ENCODE measurements at regions not wholly inside any gene's neighbourhood (a gene's known extent, or its start where the extent isn't known, plus 50 kb on each side); places are given as distances from the start of the nearest gene placed in this dataset.
"Not testable (repeated sequence)": the region's sequence is repeated elsewhere in the genome, so short reads cannot be mapped to it uniquely, and the experiment has no call there.

GRCh38 chr7:17046259-17046658, 164.5 kb upstream of the AGR3 start:
- no peaks in the 10 kb centered on the region for H3K9me3 Mint-ChIP-seq
- no peak for DNase-seq (ENCODE audit: low spot score)
- intact Hi-C loops (cut with micrococcal nuclease) = no loop called here
- H3K27ac Mint-ChIP-seq = no peak overlapping the region
- peaks cover 18% of the 10 kb centered on the region for H3K4me1 Mint-ChIP-seq (ENCODE audit: low read depth)
- H3K4me3 Mint-ChIP-seq = no peak overlapping the region
- H3K27me3 Mint-ChIP-seq (ENCODE audit: insufficient read depth) = no peaks in the 10 kb centered on the region
- H3K36me3 Mint-ChIP-seq (ENCODE audit: low read depth) = no peaks in the 10 kb centered on the region

- no peaks in the 10 kb centered on the region for H3K9me3 Mint-ChIP-seq
- peaks cover 14% of the 10 kb centered on the region for H3K4me1 Mint-ChIP-seq (ENCODE audit: low read depth)
- H3K27ac Mint-ChIP-seq = no peak overlapping the region
- no peak for DNase-seq (ENCODE audit: low spot score)
- H3K36me3 Mint-ChIP-seq (ENCODE audit: low read depth) = no peaks in the 10 kb centered on the region
- intact Hi-C loops (cut with micrococcal nuclease) = no loop called here
- no peak overlapping the region for H3K4me3 Mint-ChIP-seq
- H3K27me3 Mint-ChIP-seq (ENCODE audit: insufficient read depth) = no peaks in the 10 kb centered on the region
These were observed 164.9 kb upstream of the AGR3 start for GRCh38 chr7:17046666-17047065.

- intact Hi-C loops (cut with micrococcal nuclease); H3K9me3 Mint-ChIP-seq; H3K36me3 Mint-ChIP-seq (ENCODE audit: low read depth); H3K27ac Mint-ChIP-seq; DNase-seq (ENCODE audit: low spot score); H3K27me3 Mint-ChIP-seq (ENCODE audit: insufficient read depth); H3K4me3 Mint-ChIP-seq: not testable (repeated sequence)
- H3K4me1 Mint-ChIP-seq (ENCODE audit: low read depth) = peaks cover 16% of the 10 kb centered on the region
These were observed 171.4 kb upstream of the AGR3 start for GRCh38 chr7:17053164-17053563.

DNA sequence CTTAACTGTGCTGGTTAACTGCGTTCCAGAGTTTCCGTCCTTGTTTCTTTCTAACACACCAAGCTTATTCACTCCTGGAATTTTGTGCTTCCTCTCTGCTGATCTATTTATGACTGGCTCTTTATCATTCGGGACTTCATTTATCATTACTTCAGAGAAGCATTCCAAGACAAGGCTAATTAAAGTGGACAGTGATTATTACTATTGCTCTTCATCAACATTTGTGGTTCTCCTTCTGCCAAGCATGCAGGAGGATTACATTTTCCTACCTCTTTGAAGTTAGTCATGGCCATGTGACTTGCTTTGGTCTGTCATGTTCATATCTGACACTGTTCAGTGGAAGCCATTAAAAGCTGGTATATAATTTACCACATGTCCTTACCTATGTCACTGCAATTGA, 172.4 kb upstream of the AGR3 start:
- intact Hi-C loops (cut with micrococcal nuclease) = no loop called here
- Mint-ChIP-seq H3K27me3 (ENCODE audit: insufficient read depth) (no peaks in the 10 kb centered on the region), H3K4me3 (no peak overlapping the region), H3K4me1 (ENCODE audit: low read depth) (peaks cover 27% of the 10 kb centered on the region), H3K9me3 (peaks cover 6% of the 10 kb centered on the region), H3K36me3 (ENCODE audit: low read depth) (peaks cover 1% of the 10 kb centered on the region), H3K27ac (no peak overlapping the region)
- no peak for DNase-seq (ENCODE audit: low spot score)

DNA sequence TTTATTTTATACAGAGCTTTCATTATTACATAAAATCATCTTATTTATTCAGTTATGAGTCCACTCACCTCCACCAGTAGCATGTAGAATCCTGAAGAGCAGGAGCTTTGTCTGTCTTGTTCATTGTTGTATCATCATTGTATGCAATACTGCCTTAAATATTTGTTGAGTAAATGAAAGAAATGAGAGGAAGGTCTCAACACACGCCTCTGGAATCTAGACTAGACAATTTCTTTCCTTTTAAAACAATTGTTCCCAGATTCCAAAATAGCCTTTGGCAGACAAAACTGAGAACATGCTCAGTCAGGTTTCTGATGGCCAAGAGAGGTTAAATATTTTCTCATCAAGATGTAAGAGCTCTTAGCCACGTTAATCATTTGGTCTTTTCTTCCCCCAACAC, 173.1 kb upstream of the AGR3 start:
- intact Hi-C loops (cut with micrococcal nuclease) = loop anchor here (5.0 kb wide), 2 partner anchors 102 to 247 kb away; no protein-coding TSS in a partner anchor
- Mint-ChIP-seq H3K36me3 (ENCODE audit: low read depth) (peaks cover 1% of the 10 kb centered on the region), H3K9me3 (peaks cover 6% of the 10 kb centered on the region), H3K4me1 (ENCODE audit: low read depth) (peaks cover 28% of the 10 kb centered on the region), H3K4me3 (no peak overlapping the region), H3K27ac (no peak overlapping the region), H3K27me3 (ENCODE audit: insufficient read depth) (no peaks in the 10 kb centered on the region)
- no peak for DNase-seq (ENCODE audit: low spot score)

- Mint-ChIP-seq H3K4me1 (ENCODE audit: low read depth) (peaks cover 28% of the 10 kb centered on the region), H3K27me3 (ENCODE audit: insufficient read depth) (no peaks in the 10 kb centered on the region), H3K9me3 (peaks cover 6% of the 10 kb centered on the region), H3K27ac (no peak overlapping the region), H3K4me3 (no peak overlapping the region), H3K36me3 (ENCODE audit: low read depth) (peaks cover 1% of the 10 kb centered on the region)
- no peak for DNase-seq (ENCODE audit: low spot score)
- intact Hi-C loops (cut with micrococcal nuclease) = loop anchor here (5.0 kb wide), 2 partner anchors 102 to 247 kb away; no protein-coding TSS in a partner anchor
These were observed 173.8 kb upstream of the AGR3 start for GRCh38 chr7:17055596-17055995.

- Mint-ChIP-seq H3K4me3 (no peak overlapping the region), H3K4me1 (ENCODE audit: low read depth) (peaks cover 28% of the 10 kb centered on the region), H3K9me3 (peaks cover 6% of the 10 kb centered on the region), H3K27me3 (ENCODE audit: insufficient read depth) (no peaks in the 10 kb centered on the region), H3K27ac (no peak overlapping the region), H3K36me3 (ENCODE audit: low read depth) (peaks cover 1% of the 10 kb centered on the region)
- no peak for DNase-seq (ENCODE audit: low spot score)
- intact Hi-C loops (cut with micrococcal nuclease) = loop anchor here (5.0 kb wide), 2 partner anchors 101 to 246 kb away; no protein-coding TSS in a partner anchor
These were observed 174.8 kb upstream of the AGR3 start for GRCh38 chr7:17056491-17057142.

DNA sequence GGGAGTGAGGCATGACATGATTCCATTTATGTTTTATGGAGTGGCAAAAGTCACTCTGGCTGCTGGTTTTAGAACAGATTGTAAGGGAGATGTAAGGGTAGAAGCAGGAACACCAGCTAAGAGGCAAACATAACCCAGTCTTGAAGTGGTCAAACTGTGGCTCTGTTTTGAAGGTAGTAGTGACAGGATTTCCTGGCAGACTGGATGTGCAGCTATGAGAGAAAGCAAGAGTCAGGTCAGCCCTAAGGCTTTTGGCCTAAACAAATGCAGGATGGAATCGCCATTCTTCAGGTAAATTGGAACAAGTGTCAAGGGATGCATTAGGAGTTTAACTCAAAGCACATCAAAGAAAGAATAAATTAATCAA, 175.3 kb upstream of the AGR3 start:
- intact Hi-C loops (cut with micrococcal nuclease) = loop anchor here (5.0 kb wide), 2 partner anchors 100 to 245 kb away; no protein-coding TSS in a partner anchor
- no peak for DNase-seq (ENCODE audit: low spot score)
- Mint-ChIP-seq H3K27ac (no peak overlapping the region), H3K27me3 (ENCODE audit: insufficient read depth) (no peaks in the 10 kb centered on the region), H3K9me3 (peaks cover 4% of the 10 kb centered on the region), H3K36me3 (ENCODE audit: low read depth) (peaks cover 1% of the 10 kb centered on the region), H3K4me3 (no peak overlapping the region), H3K4me1 (ENCODE audit: low read depth) (peaks cover 28% of the 10 kb centered on the region)

GRCh38 chr7:17058568-17058967, 176.8 kb upstream of the AGR3 start:
- no peak overlapping the region for H3K27ac Mint-ChIP-seq

GRCh38 chr7:17060051-17060450, 178.3 kb upstream of the AGR3 start:
- Mint-ChIP-seq H3K27me3 (ENCODE audit: insufficient read depth) (no peaks in the 10 kb centered on the region), H3K4me1 (ENCODE audit: low read depth) (peaks cover 32% of the 10 kb centered on the region), H3K9me3 (peaks cover 4% of the 10 kb centered on the region), H3K27ac (no peak overlapping the region), H3K36me3 (ENCODE audit: low read depth) (peaks cover 1% of the 10 kb centered on the region), H3K4me3 (no peak overlapping the region)
- DNase-seq (ENCODE audit: low spot score) = no peak
- intact Hi-C loops (cut with micrococcal nuclease) = loop anchor here (5.0 to 10.0 kb wide), 2 partner anchors 45 to 82 kb away; no protein-coding TSS in a partner anchor

More at GRCh38 chr7:17058568-17058967, 176.8 kb upstream of the AGR3 start:
- intact Hi-C loops (cut with micrococcal nuclease) = loop anchor here (5.0 kb wide), 2 partner anchors 99 to 244 kb away; no protein-coding TSS in a partner anchor
- H3K36me3 Mint-ChIP-seq (ENCODE audit: low read depth) = peaks cover 1% of the 10 kb centered on the region
- no peaks in the 10 kb centered on the region for H3K27me3 Mint-ChIP-seq (ENCODE audit: insufficient read depth)
- H3K4me3 Mint-ChIP-seq = no peak overlapping the region
- DNase-seq (ENCODE audit: low spot score) = no peak
- H3K4me1 Mint-ChIP-seq (ENCODE audit: low read depth) = peaks cover 32% of the 10 kb centered on the region
- H3K9me3 Mint-ChIP-seq = peaks cover 4% of the 10 kb centered on the region

DNA sequence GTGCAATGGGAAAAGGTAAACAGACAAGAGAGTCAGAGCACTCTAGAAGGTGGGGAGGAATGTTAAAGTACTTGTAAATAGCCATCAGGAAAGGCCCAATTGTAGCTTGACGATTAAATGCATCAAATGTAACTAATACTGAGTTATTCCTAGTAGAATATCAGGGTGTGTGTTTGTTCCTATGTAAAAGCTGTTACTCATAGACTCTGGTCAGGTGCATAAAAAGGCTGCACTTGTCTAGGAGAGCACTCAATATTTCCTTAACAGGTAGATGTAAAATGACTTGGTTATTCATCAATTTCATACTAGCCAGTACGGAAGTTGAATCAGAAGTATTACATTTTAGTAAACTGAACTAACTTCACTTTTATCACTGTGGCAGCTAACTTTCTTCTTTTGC, 179.7 kb upstream of the AGR3 start:
- Mint-ChIP-seq H3K4me3 (no peak overlapping the region), H3K4me1 (ENCODE audit: low read depth) (peaks cover 32% of the 10 kb centered on the region), H3K9me3 (peaks cover 4% of the 10 kb centered on the region), H3K27me3 (ENCODE audit: insufficient read depth) (no peaks in the 10 kb centered on the region), H3K27ac (no peak overlapping the region), H3K36me3 (ENCODE audit: low read depth) (peaks cover 1% of the 10 kb centered on the region)
- no peak for DNase-seq (ENCODE audit: low spot score)
- intact Hi-C loops (cut with micrococcal nuclease) = loop anchor here (5.0 to 10.0 kb wide), 2 partner anchors 47 to 81 kb away; no protein-coding TSS in a partner anchor

DNA sequence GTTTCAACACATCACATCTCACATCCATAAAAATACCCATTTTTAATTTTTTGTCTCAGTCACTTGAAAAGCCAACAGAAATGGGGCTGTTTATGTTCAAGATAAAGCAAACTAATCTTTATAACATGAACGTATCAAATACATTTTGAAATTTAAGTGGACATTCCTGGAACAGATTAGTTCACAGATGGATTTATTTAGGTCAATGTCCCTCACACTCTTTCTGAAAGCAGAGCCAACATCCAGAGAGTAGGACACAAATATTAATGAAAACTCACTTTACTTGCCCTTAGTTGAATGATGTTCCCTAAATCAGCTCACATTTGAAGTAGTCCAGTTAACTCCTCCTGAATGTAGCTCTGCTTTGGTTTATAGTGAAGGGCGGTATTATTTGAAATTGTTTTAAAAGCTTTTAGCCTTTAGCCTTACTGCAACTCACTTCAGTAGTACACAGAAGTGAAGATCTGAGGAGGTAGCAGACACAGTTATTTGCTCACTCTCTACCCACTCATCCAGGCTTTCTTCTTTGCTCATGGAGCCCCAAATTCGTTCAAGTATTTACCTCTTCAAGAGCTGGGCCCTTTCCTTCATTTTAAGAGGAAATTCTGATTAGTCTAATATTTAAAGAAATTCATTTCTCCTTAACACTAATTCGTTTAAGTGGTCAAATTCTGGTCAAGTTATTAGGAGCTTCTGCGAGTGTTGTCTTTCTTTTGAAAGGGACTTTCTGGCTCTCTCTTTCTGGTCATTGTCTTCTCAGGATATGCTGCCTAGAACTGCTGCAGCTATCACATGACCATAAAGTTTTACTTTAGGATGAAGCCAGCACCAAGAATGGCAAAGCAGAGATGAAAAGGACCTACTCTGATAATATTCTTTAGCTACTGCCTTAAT, 180.6 kb upstream of the AGR3 start:
- intact Hi-C loops (cut with micrococcal nuclease) = loop anchor here (5.0 to 10.0 kb wide), 2 partner anchors 48 to 80 kb away; no protein-coding TSS in a partner anchor

GRCh38 chr7:17063045-17063383, 181.2 kb upstream of the AGR3 start:
- Mint-ChIP-seq H3K4me3 (no peak overlapping the region), H3K9me3 (peaks cover 4% of the 10 kb centered on the region), H3K36me3 (ENCODE audit: low read depth) (no peaks in the 10 kb centered on the region), H3K27me3 (ENCODE audit: insufficient read depth) (no peaks in the 10 kb centered on the region), H3K27ac (no peak overlapping the region), H3K4me1 (ENCODE audit: low read depth) (peaks cover 17% of the 10 kb centered on the region)
- no peak for DNase-seq (ENCODE audit: low spot score)
- intact Hi-C loops (cut with micrococcal nuclease) = loop anchor here (5.0 to 10.0 kb wide), 2 partner anchors 48 to 79 kb away; no protein-coding TSS in a partner anchor

More for the DNA sequence above, 180.6 kb upstream of the AGR3 start:
- no peaks in the 10 kb centered on the region for H3K27me3 Mint-ChIP-seq (ENCODE audit: insufficient read depth)
- no peak overlapping the region for H3K27ac Mint-ChIP-seq
- DNase-seq (ENCODE audit: low spot score) = no peak
- peaks cover 4% of the 10 kb centered on the region for H3K9me3 Mint-ChIP-seq
- H3K4me1 Mint-ChIP-seq (ENCODE audit: low read depth) = peaks cover 23% of the 10 kb centered on the region
- no peaks in the 10 kb centered on the region for H3K36me3 Mint-ChIP-seq (ENCODE audit: low read depth)
- no peak overlapping the region for H3K4me3 Mint-ChIP-seq

Data from activated T-helper 1 cell treated with anti-CD3 and anti-CD28 coated beads, Interleukin-12 subunit alpha, Interleukin-12 subunit beta, Interleukin-2, Interleukin-4 antibody, amounts not matched to agents 30 ng/mL and 10 ng/mL and 1 ng/mL, durations not matched to agents 14 hours and 24 hours and 36 hours (primary cell).